Fibroblast of upper back skin (primary cell): ENCODE measurements at regions not wholly inside any gene's neighbourhood (a gene's known extent, or its start where the extent isn't known, plus 50 kb on each side); places are given as distances from the start of the nearest gene placed in this dataset.

ENCODE experiments used
- DNase-seq: peaks from one replicate; pipeline ENCODE4 v3.0.0-alpha.2; 2013

- DNase-seq, result no peak
Measured at GRCh38 chr1:63710308-63710707, 63.5 kb upstream of the ROR1 start.

GRCh38 chr1:63710761-63711380 is 62.9 kb upstream of the ROR1 start:
- DNase-seq, result no peak

- no peak for DNase-seq
Measured at GRCh38 chr1:63713041-63713440, 60.8 kb upstream of the ROR1 start.

GRCh38 chr1:63713627-63714481 is 60.0 kb upstream of the ROR1 start:
- DNase-seq, result peak; percentile 91

GRCh38 chr1:63714482-63714760 is 59.4 kb upstream of the ROR1 start:
- no peak for DNase-seq

GRCh38 chr1:63717511-63718065 is 56.2 kb upstream of the ROR1 start:
- DNase-seq, result no peak

GRCh38 chr1:63718541-63718970 is 55.3 kb upstream of the ROR1 start:
- DNase-seq, result no peak

GRCh38 chr1:63721531-63722189 is 52.2 kb upstream of the ROR1 start:
- peak; percentile 21 for DNase-seq

- DNase-seq, result no peak
Measured at GRCh38 chr1:63723602-63724001, 50.2 kb upstream of the ROR1 start.
